ENCODE measurements at regions not wholly inside any gene's neighbourhood (a gene's known extent, or its start where the extent isn't known, plus 50 kb on each side); places are given as distances from the start of the nearest gene placed in this dataset.

DNA sequence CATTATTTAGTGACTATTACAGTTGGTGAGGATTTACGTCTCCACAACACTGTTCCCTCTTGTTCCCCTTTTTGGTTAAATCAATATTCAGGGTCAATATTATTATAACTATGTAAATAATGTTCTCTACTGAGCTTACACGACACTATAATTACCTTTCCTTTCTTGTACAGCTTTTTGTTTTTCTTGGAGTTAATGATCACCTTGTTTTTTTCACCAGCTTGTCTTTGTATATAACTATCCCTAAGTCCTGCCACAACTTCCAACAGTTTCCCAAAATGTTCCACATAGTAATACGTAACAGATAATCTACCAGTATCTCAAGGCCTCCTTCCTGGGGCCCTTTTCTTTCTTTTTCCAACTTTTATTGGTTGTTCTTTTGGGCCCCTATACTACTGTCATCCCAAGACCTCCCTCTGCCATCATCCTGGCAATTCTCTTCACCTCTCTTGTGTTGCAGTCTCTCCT is 142.0 kb upstream of the SOX4 start:
- TF ChIP-seq, protein P1, sequence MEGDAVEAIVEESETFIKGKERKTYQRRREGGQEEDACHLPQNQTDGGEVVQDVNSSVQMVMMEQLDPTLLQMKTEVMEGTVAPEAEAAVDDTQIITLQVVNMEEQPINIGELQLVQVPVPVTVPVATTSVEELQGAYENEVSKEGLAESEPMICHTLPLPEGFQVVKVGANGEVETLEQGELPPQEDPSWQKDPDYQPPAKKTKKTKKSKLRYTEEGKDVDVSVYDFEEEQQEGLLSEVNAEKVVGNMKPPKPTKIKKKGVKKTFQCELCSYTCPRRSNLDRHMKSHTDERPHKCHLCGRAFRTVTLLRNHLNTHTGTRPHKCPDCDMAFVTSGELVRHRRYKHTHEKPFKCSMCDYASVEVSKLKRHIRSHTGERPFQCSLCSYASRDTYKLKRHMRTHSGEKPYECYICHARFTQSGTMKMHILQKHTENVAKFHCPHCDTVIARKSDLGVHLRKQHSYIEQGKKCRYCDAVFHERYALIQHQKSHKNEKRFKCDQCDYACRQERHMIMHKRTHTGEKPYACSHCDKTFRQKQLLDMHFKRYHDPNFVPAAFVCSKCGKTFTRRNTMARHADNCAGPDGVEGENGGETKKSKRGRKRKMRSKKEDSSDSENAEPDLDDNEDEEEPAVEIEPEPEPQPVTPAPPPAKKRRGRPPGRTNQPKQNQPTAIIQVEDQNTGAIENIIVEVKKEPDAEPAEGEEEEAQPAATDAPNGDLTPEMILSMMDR (IDR thresholded peaks at IDR 0.05) = no peak

DNA sequence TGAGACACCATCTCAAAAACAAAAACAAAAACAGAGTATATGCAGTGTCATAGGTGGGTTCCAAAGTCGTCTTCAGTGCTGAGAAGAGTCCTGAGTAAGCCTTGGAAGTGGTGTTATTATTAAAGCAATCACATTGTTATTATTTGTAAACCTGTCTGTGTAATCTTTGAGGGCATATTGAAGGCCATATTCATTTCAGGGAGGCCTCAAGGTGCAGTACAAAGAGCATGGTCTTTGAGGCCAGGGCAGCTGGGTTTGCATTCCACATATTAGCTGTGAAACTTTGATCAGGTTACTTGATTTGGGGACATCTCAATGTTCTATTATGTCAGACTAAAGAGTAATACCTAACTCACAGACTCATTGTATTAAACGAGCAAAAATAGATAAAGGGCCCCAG is 139.3 kb upstream of the SOX4 start:
- Histone ChIP-seq H3K27ac (no peak overlapping the region), H3K4me3 (no peak overlapping the region)
- TF ChIP-seq, protein P1 (IDR thresholded peaks at IDR 0.05) = no peak
- no peak for DNase-seq (ENCODE audit: low spot score)

More for the DNA sequence above, 142.0 kb upstream of the SOX4 start:
- Histone ChIP-seq H3K27ac (no peak overlapping the region), H3K4me3 (no peak overlapping the region)
- DNase-seq (ENCODE audit: low spot score) = no peak

DNA sequence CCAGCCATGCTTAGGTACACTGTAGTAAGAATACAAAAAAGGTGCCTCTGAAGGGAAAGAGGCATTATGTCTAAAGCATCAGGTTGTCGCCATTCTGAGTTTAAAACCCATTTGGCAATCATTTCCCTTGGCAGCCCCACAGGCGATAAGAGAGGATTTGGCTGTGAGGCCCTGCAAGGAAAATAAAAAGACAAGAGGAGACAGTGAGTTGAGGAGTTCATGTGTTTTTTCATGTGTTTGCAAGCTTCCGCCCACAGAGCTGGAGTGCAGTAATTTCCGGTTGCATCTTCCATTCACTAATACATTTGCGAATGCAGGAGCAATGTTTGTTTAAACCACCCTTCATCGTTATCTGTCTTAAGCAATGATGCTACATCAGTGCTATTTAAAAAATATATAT is 138.5 kb upstream of the SOX4 start:
- no peak for DNase-seq (ENCODE audit: low spot score)
- no peak overlapping the region for H3K4me3 ChIP-seq
- TF ChIP-seq, protein P1 (IDR thresholded peaks at IDR 0.05) = no peak

DNA sequence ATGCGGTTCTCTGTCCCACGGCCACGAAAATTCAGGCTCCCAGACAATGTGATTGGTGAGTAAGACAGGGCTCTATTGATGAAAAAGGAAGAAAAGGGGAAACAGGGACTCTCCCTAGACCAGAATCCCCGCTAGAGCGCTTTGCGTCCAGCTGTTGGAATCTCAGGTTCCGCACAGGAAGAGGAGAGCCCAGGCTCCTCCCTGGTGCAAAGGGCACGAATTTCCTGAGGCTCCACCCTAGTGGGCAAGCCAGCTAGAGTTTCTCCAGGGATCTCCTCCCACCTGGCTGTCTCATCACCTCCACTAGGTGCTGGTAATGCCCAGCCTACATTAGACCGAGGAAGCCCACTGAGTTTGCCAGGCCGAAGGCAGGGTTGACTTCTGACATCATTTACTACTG is 135.9 kb upstream of the SOX4 start:
- no peak overlapping the region for H3K27ac ChIP-seq
- H3K4me3 ChIP-seq = no peak overlapping the region
- DNase-seq (ENCODE audit: low spot score) = no peak
- TF ChIP-seq, protein P1 (IDR thresholded peaks at IDR 0.05) = no peak

More for the DNA sequence above, 138.5 kb upstream of the SOX4 start:
- H3K27ac ChIP-seq = no peak overlapping the region

DNA sequence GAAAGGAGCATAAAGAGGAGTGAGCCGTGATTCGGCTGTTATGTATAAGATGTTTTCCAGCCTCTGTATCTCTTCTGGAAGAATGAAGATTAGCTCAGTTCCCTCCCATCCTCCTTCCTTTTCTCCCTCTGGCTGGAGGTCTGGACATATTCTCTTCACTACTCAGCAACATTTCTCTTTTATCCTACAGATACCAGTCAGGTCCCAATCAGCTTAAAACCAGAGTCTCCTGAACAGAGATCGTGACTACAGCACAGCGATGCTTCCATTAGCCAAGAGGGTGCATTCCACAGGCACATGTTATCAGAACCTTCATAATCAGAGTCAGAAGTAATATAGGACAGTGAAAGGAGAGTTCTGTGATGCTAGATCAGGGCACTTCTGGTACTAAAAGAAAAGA is 133.9 kb upstream of the SOX4 start:
- no peak for DNase-seq (ENCODE audit: low spot score)
- TF ChIP-seq, protein P1 (IDR thresholded peaks at IDR 0.05) = no peak
- H3K27ac ChIP-seq = no peak overlapping the region
- no peak overlapping the region for H3K4me3 ChIP-seq

DNA sequence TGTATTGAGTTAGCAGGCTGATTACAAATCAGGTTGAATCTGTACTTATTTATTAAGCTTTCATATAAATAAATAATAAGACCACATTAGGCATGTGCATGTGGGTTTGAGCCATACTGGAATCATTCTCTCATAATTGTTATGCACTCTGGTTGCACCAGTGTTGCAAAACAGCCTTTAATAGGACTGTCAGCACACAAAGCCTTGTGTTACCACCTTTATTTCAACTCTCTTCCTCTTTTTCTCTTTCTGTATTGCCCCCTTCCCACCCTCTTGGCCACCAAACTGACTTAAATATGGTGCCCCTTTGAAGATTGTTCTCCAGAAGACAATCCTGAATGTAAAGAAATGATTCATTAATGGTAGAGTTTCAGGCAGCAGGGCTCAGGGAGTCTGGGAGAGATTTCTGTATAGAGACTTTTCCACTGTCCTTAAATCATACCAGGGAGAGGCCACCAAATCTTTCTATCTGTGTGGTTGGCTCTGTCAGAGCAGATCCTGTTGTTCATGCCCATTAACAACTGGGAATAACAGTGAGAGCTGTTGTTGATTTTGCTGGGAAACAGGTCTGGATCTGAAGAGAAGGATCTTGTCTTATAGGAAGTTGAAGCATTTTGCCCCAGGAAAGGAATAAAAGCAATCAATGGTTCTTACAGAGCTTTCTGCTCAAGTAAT is 131.6 kb upstream of the SOX4 start:
- TF ChIP-seq, protein P1 (IDR thresholded peaks at IDR 0.05) = no peak

DNA sequence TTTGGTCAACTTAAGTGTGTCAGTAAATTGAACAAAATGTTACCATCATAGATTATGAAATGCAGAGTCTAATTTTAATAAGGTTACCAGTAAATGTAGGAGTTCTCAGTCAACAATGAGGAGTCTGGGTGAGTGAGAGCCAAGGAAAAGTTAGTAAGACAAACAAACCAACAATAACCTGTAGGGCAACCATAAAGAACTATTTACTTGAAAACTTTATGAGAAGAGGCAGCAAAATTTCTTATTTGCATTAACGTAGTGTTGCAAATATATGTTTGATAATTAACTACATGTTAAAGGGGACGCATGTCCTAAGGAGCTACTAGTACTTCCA is 131.1 kb upstream of the SOX4 start:
- no peak for DNase-seq (ENCODE audit: low spot score)
- H3K4me3 ChIP-seq = no peak overlapping the region
- TF ChIP-seq, protein P1 (IDR thresholded peaks at IDR 0.05) = no peak
- no peak overlapping the region for H3K27ac ChIP-seq

More for the DNA sequence above, 131.6 kb upstream of the SOX4 start:
- Histone ChIP-seq H3K27ac (no peak overlapping the region), H3K4me3 (no peak overlapping the region)
- DNase-seq (ENCODE audit: low spot score) = no peak

Measured in coronary artery (tissue), 2 donors.